ENCODE measurements at regions not wholly inside any gene's neighbourhood (a gene's known extent, or its start where the extent isn't known, plus 50 kb on each side); places are given as distances from the start of the nearest gene placed in this dataset.
A peak's percentile ranks its signal among the peaks of the same experiment; 100 is the strongest.

GRCh38 chr9:88326936-88327335, 61.3 kb upstream of the SPIN1 start:
- DNase-seq: no peak

- DNase-seq: no peak
Measured at GRCh38 chr9:88326015-88326414, 62.2 kb upstream of the SPIN1 start.

GRCh38 chr9:88322906-88323566, 65.2 kb upstream of the SPIN1 start:
- DNase-seq: peak; percentile 24

GRCh38 chr9:88321764-88322163, 66.5 kb upstream of the SPIN1 start:
- no peak for DNase-seq

- DNase-seq: no peak
Measured at GRCh38 chr9:88320748-88321415, 67.4 kb upstream of the SPIN1 start.

GRCh38 chr9:88319936-88320747, 68.1 kb upstream of the SPIN1 start:
- DNase-seq: no peak

- peak; percentile 57 for DNase-seq
Measured at GRCh38 chr9:88313364-88314220, 74.7 kb upstream of the SPIN1 start.

- no peak for DNase-seq
Measured at GRCh38 chr9:88312517-88313103, 75.6 kb upstream of the SPIN1 start.

- no peak for DNase-seq
Measured at GRCh38 chr9:88312045-88312444, 76.2 kb upstream of the SPIN1 start.

GRCh38 chr9:88310310-88310980, 77.8 kb upstream of the SPIN1 start:
- DNase-seq: no peak

- DNase-seq: no peak
Measured at GRCh38 chr9:88308831-88309560, 79.2 kb upstream of the SPIN1 start.

- no peak for DNase-seq
Measured at GRCh38 chr9:88307136-88307535, 81.1 kb upstream of the SPIN1 start.

- no peak for DNase-seq
Measured at GRCh38 chr9:88303721-88304451, 84.4 kb upstream of the SPIN1 start.

- DNase-seq: no peak
Measured at GRCh38 chr9:88302579-88303324, 85.5 kb upstream of the SPIN1 start.

- DNase-seq: no peak
Measured at GRCh38 chr9:88300556-88300955, 87.7 kb upstream of the SPIN1 start.

- DNase-seq: no peak
Measured at GRCh38 chr9:88291856-88292255, 96.4 kb upstream of the SPIN1 start.

GRCh38 chr9:88291056-88291455, 97.2 kb upstream of the SPIN1 start:
- no peak for DNase-seq

- DNase-seq: no peak
Measured at GRCh38 chr9:88289532-88289931, 98.7 kb upstream of the SPIN1 start.

- no peak for DNase-seq
Measured at GRCh38 chr9:88287972-88288371, 100.3 kb upstream of the SPIN1 start.

All from activated CD8-positive, alpha-beta memory T cell treated with anti-CD3 and anti-CD28 coated beads, Interleukin-2, amount 50 U/mL, for 4 hours (primary cell).